ENCODE measurements at regions not wholly inside any gene's neighbourhood (a gene's known extent, or its start where the extent isn't known, plus 50 kb on each side); places are given as distances from the start of the nearest gene placed in this dataset.

GRCh38 chr7:113717739-113718138 lies 201.1 kb downstream of the PPP1R3A start:
- TF ChIP-seq, protein P1, sequence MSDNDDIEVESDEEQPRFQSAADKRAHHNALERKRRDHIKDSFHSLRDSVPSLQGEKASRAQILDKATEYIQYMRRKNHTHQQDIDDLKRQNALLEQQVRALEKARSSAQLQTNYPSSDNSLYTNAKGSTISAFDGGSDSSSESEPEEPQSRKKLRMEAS (IDR thresholded peaks at IDR 0.05) = no peak
- TF ChIP-seq POLR2AphosphoS2 (conservative IDR thresholded peaks at IDR 0.05; ENCODE audit: low read length) (no peak), HOXA7 (CRISPR knock-in tag; IDR thresholded peaks at IDR 0.05) (no peak), EP300 (IDR thresholded peaks at IDR 0.05) (no peak), ZC3H11A (IDR thresholded peaks at IDR 0.05) (no peak), FOSB (CRISPR knock-in tag; IDR thresholded peaks at IDR 0.05) (no peak), ZNF302 (CRISPR knock-in tag; IDR thresholded peaks at IDR 0.05) (no peak), KDM1A (IDR thresholded peaks at IDR 0.05; ENCODE audit: low read depth) (no peak), EHF (CRISPR knock-in tag; IDR thresholded peaks at IDR 0.05) (no peak), JUNB (IDR thresholded peaks at IDR 0.05) (no peak), SMC3 (IDR thresholded peaks at IDR 0.05) (no peak), TP53 (CRISPR knock-in tag; IDR thresholded peaks at IDR 0.05) (no peak), HDAC2 (IDR thresholded peaks at IDR 0.05) (no peak), NFE2L2 (conservative IDR thresholded peaks at IDR 0.05; ENCODE audit: low read length) (no peak), CHD2 (IDR thresholded peaks at IDR 0.05; ENCODE audit: low read length, partially characterized antibody) (no peak)
- TF ChIP-seq, protein P2, sequence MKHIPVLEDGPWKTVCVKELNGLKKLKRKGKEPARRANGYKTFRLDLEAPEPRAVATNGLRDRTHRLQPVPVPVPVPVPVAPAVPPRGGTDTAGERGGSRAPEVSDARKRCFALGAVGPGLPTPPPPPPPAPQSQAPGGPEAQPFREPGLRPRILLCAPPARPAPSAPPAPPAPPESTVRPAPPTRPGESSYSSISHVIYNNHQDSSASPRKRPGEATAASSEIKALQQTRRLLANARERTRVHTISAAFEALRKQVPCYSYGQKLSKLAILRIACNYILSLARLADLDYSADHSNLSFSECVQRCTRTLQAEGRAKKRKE (CRISPR knock-in tag; IDR thresholded peaks at IDR 0.05; ENCODE audit: low read depth) = no peak
- no peaks in the 10 kb centered on the region for H3K4me1 ChIP-seq
- H3K9me3 ChIP-seq = no peaks in the 10 kb centered on the region
- ATAC-seq (no peak), DNase-seq (ENCODE audit: low read depth in 1 of 2, low spot score in 1 of 2) (no peak), FAIRE-seq (no peak)
- no peak overlapping the region for H3K27ac ChIP-seq
- no peak overlapping the region for H3K4me3 ChIP-seq
- no peak overlapping the region for H3K4me2 ChIP-seq
- WGBS (ENCODE audit: missing lambda C conversion rate) = 0% methylated on average over 1 of the region's 1 CpG
- POLR2A ChIA-PET = no interaction called here
- CTCF ChIA-PET = no interaction called here

DNA sequence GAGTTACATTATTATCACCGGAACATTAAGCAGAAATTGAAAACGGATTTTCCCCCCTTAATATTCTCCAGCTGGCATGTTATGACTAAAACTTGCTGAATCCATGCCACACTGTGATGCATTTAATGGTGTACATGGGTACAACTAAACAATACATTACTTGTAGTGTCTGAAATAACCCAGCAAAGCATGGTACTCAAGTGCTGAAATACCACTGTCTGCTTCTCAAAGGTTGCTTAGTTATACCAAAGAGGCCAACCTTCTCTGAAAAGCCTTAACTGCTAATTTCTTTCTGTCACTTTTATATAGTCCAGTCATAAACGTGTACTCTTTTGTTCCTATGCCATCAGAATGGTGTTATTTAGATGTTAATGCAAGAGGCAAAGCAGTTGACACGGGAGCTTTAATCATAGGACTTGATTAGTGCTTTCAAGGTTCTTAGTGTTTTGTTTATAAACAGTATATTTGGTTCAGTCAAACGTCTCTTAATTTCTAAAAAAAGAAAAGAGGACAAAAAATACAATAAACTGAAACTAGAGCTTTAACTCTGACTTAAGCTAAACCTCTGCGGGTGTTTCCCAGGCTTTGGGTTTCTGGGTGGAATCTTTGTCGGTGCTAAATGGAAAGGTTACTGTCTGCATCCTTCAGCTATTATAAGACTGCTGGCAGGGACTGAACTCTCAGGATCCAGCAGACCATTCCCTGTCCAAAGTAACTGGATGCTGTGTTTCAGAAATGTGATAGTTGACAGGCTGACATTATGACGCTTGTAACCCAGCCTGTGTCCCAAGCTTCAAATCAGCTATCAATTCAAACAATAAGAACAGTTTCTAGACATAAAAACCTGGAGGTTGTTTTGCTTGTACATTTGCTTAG lies 202.6 kb downstream of the PPP1R3A start:
- Histone ChIP-seq H3K9me3 (no peaks in the 10 kb centered on the region), H3K4me1 (no peaks in the 10 kb centered on the region), H3K4me3 (no peak overlapping the region), H3K4me2 (no peak overlapping the region), H3K27ac (no peak overlapping the region)
- 27% methylated on average over 8 of the region's 8 CpGs for WGBS (ENCODE audit: missing lambda C conversion rate)
- ChIA-PET CTCF (no interaction called here), POLR2A (no interaction called here)
- no peak for DNase-seq (ENCODE audit: low read depth in 1 of 2, low spot score in 1 of 2)
- FAIRE-seq = no peak
- no peak for TF ChIP-seq HDAC2 (IDR thresholded peaks at IDR 0.05)
- no peak for TF ChIP-seq CTCF (IDR thresholded peaks at IDR 0.05)
- TF ChIP-seq, protein P3, sequence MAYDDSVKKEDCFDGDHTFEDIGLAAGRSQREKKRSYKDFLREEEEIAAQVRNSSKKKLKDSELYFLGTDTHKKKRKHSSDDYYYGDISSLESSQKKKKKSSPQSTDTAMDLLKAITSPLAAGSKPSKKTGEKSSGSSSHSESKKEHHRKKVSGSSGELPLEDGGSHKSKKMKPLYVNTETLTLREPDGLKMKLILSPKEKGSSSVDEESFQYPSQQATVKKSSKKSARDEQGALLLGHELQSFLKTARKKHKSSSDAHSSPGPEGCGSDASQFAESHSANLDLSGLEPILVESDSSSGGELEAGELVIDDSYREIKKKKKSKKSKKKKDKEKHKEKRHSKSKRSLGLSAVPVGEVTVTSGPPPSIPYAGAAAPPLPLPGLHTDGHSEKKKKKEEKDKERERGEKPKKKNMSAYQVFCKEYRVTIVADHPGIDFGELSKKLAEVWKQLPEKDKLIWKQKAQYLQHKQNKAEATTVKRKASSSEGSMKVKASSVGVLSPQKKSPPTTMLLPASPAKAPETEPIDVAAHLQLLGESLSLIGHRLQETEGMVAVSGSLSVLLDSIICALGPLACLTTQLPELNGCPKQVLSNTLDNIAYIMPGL (CRISPR knock-in tag; IDR thresholded peaks at IDR 0.05; ENCODE audit: borderline replicate concordance) = no peak
- TF ChIP-seq RARB (CRISPR knock-in tag; IDR thresholded peaks at IDR 0.05) = no peak
- no peak for TF ChIP-seq GATA3 (IDR thresholded peaks at IDR 0.05; ENCODE audit: borderline replicate concordance)
- no peak for TF ChIP-seq NFE2L2 (conservative IDR thresholded peaks at IDR 0.05; ENCODE audit: low read length)
- no peak for TF ChIP-seq CBX8 (IDR thresholded peaks at IDR 0.05)
- TF ChIP-seq, protein P4, sequence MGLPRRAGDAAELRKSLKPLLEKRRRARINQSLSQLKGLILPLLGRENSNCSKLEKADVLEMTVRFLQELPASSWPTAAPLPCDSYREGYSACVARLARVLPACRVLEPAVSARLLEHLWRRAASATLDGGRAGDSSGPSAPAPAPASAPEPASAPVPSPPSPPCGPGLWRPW (IDR thresholded peaks at IDR 0.05) = no peak
- no peak for TF ChIP-seq SREBF2 (IDR thresholded peaks at IDR 0.05)
- no peak for TF ChIP-seq KDM5A (IDR thresholded peaks at IDR 0.05)
- TF ChIP-seq BCL3 (IDR thresholded peaks at IDR 0.05) = no peak
- TF ChIP-seq NPAS2 (CRISPR knock-in tag; IDR thresholded peaks at IDR 0.05; ENCODE audit: borderline replicate concordance) = no peak
- no peak for TF ChIP-seq RCOR1 (IDR thresholded peaks at IDR 0.05; ENCODE audit: low read depth, low read length)
- TF ChIP-seq HEYL (CRISPR knock-in tag; IDR thresholded peaks at IDR 0.05) = no peak
- no peak for TF ChIP-seq ELK1 (IDR thresholded peaks at IDR 0.05; ENCODE audit: low read depth, low read length)
- TF ChIP-seq POLR2A (IDR thresholded peaks at IDR 0.05; ENCODE audit: low read length) = no peak
- TF ChIP-seq MAFK (IDR thresholded peaks at IDR 0.05; ENCODE audit: partially characterized antibody) = no peak
- TF ChIP-seq HOXA7 (CRISPR knock-in tag; IDR thresholded peaks at IDR 0.05) = no peak
- no peak for ATAC-seq

All from A549 (cell line).